GM21529 (cell line): ENCODE measurements at regions not wholly inside any gene's neighbourhood (a gene's known extent, or its start where the extent isn't known, plus 50 kb on each side); places are given as distances from the start of the nearest gene placed in this dataset.

Experiments used
- ATAC-seq: cut with Tn5 transposase; IDR thresholded peaks from one replicate; pipeline ENCODE4 v1.9.1; 2021; ENCODE audit not compliant: unreplicated experiment

GRCh38 chr7:9822458-9823290, 1151.0 kb upstream of the PHF14 start:
- no peak for ATAC-seq

- no peak for ATAC-seq
Measured at GRCh38 chr7:9835199-9835598, 1138.5 kb upstream of the PHF14 start.

GRCh38 chr7:9836671-9837070, 1137.0 kb upstream of the PHF14 start:
- ATAC-seq = no peak

GRCh38 chr7:9842301-9842700, 1131.4 kb upstream of the PHF14 start:
- ATAC-seq = no peak

- no peak for ATAC-seq
Measured at GRCh38 chr7:9846902-9847301, 1126.8 kb upstream of the PHF14 start.

GRCh38 chr7:9854605-9855004, 1119.1 kb upstream of the PHF14 start:
- ATAC-seq = no peak

- no peak for ATAC-seq
Measured at GRCh38 chr7:9856668-9857067, 1117.0 kb upstream of the PHF14 start.

- no peak for ATAC-seq
Measured at GRCh38 chr7:9863545-9863944, 1110.1 kb upstream of the PHF14 start.

GRCh38 chr7:9869151-9869550, 1104.5 kb upstream of the PHF14 start:
- ATAC-seq = no peak

GRCh38 chr7:9869566-9869965, 1104.1 kb upstream of the PHF14 start:
- ATAC-seq = no peak

- no peak for ATAC-seq
Measured at GRCh38 chr7:9870674-9871073, 1103.0 kb upstream of the PHF14 start.

- no peak for ATAC-seq
Measured at GRCh38 chr7:9874182-9874581, 1099.5 kb upstream of the PHF14 start.

GRCh38 chr7:9876053-9876452, 1097.6 kb upstream of the PHF14 start:
- no peak for ATAC-seq

- no peak for ATAC-seq
Measured at GRCh38 chr7:9889554-9889953, 1084.1 kb upstream of the PHF14 start.

- no peak for ATAC-seq
Measured at GRCh38 chr7:9890092-9890491, 1083.6 kb upstream of the PHF14 start.

- ATAC-seq = no peak
Measured at GRCh38 chr7:9891056-9891455, 1082.6 kb upstream of the PHF14 start.

- no peak for ATAC-seq
Measured at GRCh38 chr7:9900339-9900738, 1073.3 kb upstream of the PHF14 start.

- ATAC-seq = no peak
Measured at GRCh38 chr7:9921326-9921725, 1052.3 kb upstream of the PHF14 start.

- ATAC-seq = no peak
Measured at GRCh38 chr7:9937944-9938631, 1035.6 kb upstream of the PHF14 start.

GRCh38 chr7:9939176-9939575, 1034.5 kb upstream of the PHF14 start:
- ATAC-seq = no peak

- no peak for ATAC-seq
Measured at GRCh38 chr7:9945131-9945530, 1028.5 kb upstream of the PHF14 start.

GRCh38 chr7:9945857-9946256, 1027.8 kb upstream of the PHF14 start:
- no peak for ATAC-seq
